Stimulated activated CD4-positive, alpha-beta T cell treated with anti-CD3 and anti-CD28 coated beads, Interleukin-1b, Interleukin-23, amount 100 ng/mL, for 48 hours (primary cell): ENCODE measurements at regions not wholly inside any gene's neighbourhood (a gene's known extent, or its start where the extent isn't known, plus 50 kb on each side); places are given as distances from the start of the nearest gene placed in this dataset.
"Not testable (repeated sequence)": the region's sequence is repeated elsewhere in the genome, so short reads cannot be mapped to it uniquely, and the experiment has no call there.

Experiments used
- DNase-seq: peaks from one replicate; pipeline ENCODE4 v3.0.0-alpha.2; 2020

DNA sequence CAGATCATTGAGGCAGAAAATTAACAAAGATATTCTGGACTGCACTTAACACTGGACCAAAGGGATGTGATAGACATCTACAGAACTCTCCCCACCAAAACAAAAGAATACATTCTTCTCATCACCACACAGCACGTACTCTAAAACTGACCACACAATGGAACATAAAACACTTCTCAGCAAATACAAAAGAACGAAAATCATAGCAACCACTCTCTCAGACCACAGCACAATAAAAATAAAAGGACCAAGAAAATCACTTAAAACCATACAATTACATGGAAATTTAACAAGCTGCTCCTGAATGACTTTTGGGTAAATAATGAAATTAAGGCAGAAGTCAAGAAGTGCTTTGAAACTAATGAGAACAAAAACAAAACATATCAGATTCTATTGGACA, 254.0 kb upstream of the STXBP6 start:
- no peak for DNase-seq

DNA sequence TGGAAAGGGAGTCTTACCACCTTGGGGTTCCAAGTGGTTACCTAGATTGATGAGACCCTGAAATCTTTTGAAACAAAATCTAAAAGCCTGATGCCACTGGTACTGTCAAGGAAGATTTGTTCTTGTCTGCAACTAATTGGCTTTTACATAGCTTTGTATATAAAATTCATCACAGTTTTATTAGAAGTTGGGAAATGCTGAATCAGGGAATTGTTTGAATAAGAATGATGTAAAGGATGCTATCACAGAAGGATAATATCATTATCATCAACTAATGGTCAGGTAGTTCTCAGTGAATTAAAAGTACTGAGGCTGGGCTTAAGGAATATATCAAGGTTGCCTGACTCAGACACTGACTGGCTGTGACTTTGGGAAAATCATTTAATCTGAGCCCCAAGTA, 248.3 kb upstream of the STXBP6 start:
- DNase-seq = no peak

DNA sequence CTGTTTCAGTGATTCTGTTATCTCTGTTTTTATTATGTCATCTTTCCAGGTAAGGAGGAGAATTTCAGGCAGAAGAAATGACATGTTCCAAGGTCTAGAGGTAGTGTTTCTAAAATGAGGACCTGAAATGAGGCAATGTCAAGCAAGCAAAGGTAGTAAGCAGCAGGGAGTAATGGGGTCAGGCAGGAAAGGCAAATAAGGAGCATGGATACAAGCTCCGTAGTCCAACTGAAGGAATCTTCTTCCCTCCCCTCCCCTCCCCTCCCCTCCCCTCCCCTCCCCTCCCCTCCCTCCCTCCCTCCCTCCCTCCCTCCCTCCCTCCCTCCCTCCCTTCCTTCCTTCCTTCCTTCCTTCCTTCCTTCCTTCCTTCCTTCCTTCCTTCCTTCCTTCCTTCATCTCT, 240.2 kb upstream of the STXBP6 start:
- not testable (repeated sequence) for DNase-seq

DNA sequence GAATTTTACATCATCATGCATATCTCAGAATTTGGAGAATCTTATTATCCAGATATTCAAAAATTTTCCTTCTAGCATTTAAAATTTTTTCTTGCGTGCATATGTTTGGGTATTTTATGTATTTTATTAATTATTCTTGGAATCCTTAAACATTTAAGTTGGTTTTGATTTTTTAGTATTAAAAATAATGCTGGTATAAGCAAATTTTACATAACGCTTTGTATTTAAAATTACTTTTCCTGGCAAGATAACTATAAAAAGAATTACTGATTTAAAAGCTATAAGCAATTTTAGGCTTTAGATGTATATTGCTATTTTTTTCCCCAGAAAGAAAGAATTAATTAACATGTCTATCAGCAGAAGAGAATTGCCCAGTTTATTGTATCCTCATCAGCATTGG, 224.6 kb upstream of the STXBP6 start:
- no peak for DNase-seq

DNA sequence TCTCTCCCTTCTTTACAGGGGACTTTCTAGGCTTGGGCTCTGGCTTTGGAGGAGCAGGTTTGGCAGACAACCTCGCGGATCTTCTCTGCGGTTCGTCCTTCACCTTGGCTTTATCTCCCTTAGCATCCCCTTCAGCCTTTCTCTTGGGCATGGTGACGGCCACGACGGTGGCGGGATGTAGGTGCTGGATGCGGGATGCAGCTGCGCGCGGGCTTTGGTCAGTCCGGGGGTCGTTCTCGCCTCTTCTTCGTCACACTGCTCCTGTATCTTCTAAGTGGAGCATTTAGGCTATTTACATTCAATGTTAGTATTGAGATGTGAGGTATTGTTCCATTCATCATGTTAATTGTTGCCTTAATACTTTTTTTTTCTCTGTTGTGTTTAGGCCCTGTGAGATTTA, 217.2 kb upstream of the STXBP6 start:
- no peak for DNase-seq

DNA sequence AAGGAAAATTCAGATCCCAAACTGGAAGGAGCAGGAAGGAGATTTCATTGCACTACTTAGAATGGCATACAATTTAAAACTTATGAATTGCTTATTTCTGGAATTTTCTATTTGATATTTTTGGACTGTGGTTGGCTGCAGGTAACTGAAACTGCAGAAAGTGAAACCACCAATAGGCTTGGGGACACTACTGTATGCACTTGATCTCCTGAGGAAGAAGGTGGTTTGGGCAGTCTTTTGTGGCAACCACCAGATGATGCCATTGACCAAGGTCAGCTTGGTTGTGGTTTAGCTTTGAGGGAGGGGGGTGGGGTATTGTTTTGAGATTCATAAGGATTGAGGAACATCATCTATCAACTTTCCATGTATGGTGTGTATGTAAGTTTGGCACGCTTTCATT, 209.5 kb upstream of the STXBP6 start:
- no peak for DNase-seq

DNA sequence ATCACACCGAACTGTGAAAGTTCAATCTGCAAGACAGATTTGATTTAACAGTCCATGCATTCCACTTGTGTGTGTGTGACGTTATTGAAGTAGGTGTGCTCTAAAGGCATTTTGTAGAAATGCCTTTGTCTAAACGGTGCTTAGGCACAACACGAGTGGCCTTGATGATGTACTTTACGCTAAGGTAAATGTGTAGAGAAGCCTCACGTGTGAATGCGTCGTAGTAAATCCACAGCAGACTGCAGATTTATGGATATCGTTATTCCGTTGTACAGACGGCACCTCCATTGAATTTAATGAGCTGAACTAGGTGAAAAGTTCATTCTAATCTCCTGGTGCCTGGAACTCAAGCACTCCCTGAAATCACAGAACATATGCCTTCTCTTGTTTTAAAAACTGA, 202.8 kb upstream of the STXBP6 start:
- DNase-seq = no peak

DNA sequence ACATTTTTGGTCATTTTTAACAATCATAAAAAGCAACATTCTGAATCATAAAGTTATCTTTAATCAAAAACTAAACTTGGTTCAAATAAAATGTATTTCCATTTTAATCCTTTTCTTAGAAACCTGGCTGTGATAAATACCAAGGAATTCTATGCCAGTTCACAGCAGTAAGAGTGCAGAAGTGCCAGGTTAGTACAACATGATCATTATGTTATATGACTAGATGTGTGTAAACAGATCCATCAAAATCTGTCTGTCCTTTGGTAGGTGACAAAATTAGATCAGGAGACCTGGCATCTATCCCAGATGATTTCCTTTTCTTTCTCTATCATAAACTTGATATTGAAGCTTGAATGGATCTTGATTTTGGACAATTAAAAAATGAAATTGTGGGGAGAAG, 200.6 kb upstream of the STXBP6 start:
- DNase-seq = no peak

DNA sequence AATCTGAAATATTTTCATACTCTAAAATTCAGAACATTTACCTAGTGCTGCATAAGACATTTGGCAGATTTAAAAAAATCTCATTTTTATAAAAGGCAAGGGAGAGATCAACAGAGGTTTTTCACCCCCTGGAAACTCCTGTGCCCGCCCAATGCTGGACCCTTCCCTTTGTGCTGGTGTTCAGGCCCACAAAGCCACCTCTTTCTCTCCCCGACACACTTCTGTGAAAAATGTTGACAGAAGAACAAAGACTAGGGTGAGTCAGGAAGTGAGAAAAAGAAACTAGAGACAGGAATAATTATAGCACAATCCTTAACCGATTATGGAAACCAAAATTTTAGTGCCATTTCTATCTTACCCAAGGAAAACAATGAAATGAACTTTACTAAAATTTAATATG, 197.7 kb upstream of the STXBP6 start:
- DNase-seq = no peak

DNA sequence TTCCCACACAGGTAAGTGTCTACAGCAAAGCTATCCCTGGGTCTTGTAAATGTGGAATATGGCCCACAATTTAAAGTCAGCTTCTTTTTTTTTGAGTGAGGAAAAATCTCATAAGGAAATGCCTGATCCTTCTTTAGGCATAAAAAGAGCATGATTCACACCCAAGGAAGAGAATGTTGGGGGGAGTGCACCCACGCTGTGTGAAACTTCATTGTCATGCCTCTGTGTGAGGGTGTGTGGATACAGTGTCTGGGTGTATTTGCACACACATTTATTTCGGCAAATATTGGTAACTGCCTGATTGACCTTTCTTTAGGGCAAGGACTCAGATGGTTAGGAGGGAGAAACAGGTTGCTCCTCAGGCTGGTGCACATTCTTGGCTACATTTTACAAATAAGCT, 196.8 kb upstream of the STXBP6 start:
- no peak for DNase-seq

DNA sequence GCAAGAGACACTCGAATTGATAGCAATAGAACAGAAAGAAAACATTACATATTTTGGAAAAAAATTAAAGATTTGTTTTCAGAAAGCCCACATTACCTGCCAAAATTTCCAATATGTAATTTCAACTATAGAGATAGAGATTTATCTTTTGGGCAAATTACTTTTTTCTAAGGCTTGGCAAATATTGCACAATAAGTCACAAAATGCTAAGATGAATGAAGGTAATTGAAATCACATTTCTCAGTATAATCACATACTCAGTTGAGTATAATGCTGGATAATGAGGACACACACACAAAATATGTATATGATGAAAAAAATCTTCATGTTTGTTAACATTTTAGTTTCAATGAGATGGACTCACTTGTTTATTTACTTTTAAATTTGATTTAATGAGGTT, 189.2 kb upstream of the STXBP6 start:
- no peak for DNase-seq

DNA sequence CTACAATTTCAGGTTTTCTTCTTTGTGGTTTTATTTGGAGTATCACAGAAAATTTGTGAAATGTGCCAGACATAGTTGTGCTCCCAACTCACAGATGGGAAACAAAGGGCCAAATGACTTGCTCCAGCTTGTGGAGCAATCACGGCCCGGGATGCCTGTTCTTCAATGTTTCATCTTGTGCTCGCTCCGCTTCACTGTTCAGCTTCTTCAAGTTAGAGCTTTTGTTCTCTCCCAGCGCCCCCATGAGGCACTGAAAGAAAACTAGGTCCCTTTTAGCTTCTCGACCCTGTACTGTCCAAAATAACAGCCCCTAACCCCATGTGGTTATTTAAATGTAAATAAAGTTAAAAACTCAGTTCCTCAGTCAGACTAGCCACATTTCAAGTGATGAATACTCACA, 187.9 kb upstream of the STXBP6 start:
- no peak for DNase-seq

DNA sequence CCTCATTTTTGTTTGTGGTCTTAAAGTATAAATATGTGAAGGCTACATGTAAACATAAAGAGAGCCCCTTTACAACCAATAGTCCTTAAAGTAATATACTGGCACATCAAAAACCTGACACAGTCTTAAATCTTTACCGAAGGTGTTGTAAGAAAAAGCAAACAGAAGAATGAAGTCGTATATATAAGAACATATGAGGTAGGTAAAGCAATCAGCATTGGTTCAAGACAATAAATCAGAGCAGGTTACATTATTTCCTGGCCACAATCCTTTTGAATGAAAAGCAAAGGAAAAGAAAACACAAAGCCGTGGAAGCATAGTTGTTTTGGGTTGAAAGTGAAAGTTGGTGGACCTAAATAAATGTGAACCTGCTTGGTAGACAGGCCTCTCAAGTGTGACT, 183.7 kb upstream of the STXBP6 start:
- no peak for DNase-seq

DNA sequence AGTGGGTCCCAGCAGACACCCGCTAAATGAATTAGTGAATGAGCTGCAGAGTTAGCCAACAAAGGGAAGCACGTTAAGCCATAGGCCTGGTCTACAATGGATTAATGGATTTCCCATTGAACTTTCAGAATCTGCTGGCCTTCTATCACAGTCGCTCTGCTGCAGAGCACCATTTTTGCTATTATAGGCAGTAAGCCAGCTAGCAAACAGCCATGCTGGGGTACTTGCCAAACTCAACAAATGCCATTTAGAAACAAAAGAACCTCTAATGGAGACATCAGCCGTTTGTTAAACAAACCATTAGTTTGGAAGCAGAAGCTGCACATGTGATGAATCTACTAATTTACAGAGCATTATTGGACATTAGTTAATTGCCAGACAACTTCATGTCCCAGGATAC, 181.1 kb upstream of the STXBP6 start:
- DNase-seq = no peak

DNA sequence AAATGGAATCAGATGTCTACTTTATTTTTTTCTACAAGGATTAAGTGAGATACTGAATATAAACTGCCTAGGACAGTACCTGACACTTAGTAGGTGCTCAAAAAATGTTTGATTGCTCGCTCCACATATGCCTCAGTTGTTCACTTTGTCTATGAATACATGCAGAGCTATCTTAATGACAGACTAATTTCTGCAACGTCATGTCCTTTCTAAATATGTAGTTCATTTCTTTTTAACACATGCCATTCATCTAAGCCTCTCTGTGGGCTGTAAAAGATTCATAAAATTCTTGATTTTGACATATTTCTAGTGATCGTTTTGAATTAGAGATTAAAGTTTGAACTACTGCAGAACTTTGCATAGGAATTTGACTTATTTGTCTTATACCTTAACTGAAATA, 176.3 kb upstream of the STXBP6 start:
- no peak for DNase-seq

DNA sequence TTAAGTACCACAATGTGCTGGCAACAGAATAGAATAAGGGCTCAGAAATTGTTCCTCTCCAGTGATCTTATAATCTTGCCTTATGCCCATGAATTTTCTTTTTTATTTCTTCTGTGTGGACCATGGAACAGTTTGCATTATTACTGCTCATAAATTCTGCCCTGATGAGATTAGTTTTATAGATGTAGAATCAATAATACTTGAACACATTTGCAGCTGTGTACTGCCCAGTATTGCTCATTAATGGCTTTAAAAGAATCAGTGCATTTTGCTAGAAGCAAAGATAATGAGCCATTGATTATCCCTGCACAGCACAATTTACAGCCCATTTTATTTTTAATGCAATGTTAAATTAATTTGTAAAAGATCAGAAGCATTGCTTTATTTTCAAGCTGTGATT, 172.3 kb upstream of the STXBP6 start:
- DNase-seq = no peak

DNA sequence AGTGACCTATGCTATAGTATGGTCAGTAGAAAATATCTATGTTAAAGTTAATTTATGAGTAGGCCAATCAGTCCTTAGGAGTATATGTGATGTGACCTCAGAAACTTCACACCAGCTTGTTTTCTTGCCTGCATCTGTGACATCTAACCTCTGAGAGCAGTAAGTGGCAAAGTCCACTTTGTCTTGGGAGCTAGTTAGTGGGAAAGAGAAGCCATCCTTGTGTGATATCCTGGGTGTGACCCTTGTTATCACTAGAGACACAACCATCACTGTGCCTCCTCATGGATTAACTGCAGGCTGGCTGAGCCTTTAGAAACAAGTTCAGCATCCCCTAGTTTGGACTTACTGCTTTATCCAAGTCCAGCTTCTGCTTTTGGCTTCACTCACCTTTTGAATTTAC, 170.6 kb upstream of the STXBP6 start:
- no peak for DNase-seq

DNA sequence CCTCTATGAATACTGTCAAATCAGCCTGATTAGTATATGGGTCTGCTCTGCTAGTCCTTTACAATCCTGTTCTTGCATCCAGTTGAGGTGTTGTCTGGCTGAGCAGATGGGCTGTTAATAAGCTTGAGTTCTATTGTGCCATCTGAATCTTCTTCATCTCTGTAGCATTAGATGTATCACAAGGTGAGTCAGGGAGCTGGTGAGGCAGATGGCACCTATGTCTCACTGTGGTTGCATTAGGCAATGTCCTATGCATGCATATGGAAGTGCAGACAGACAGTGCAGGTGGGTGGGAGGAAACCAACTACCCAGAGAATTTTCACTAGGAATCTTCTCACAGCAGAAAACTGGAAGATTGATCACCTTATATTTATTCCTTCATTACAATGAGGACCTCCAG, 165.7 kb upstream of the STXBP6 start:
- no peak for DNase-seq

DNA sequence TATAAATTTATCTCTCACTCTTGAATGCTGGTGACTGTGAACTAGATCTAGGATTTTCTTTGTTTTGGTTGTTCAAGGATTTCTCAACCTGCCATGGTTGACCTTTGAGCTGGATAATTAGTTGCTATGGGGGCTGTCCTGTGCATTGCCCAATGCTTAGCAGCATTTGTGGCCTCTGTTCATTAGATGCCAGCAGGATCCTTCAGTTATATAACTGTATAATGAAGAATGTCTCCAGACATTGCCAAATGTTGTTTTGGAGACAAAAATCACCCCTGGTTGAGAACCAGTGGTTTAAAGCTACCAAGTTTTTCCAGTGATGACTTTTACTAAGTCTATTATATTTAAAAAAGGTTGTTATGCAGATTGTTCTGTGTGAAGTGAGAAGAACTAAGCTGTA, 147.9 kb upstream of the STXBP6 start:
- no peak for DNase-seq

DNA sequence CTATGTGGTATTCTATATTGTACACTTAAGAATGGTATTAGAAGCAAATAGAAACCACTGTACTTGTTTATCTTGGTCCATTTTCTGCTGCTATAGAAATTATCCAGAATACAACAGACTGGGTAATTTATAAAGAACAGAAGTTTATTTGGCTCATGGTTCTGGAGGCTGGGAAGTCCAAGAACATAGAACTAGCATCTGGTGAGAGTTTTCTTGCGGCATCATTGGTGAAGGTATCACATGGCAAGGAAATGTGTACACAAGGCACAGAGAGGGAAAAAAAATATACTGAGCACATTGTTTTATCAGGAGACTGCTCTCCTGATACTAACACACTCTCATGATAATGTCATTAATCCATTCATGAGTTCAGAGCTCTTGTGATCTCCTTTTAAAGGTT, 130.3 kb upstream of the STXBP6 start:
- DNase-seq = no peak

DNA sequence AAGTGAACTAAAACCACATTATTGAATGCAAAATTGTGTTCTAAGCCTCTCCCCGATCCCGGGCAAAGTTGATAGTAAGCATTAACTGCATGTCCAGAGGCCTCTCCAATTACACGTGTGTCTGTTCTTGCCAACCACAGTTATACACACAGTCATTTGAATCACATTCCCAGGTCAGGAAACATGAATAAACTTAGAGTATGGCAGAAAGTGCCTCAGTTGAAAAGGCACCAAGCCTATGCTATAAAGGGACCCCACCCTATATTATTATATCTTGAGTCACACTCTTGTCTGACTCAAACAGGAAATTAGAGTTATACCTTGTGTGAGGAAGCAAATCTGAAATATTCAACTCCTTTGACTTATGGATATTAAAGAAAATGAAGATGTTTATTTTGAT, 128.3 kb upstream of the STXBP6 start:
- no peak for DNase-seq

DNA sequence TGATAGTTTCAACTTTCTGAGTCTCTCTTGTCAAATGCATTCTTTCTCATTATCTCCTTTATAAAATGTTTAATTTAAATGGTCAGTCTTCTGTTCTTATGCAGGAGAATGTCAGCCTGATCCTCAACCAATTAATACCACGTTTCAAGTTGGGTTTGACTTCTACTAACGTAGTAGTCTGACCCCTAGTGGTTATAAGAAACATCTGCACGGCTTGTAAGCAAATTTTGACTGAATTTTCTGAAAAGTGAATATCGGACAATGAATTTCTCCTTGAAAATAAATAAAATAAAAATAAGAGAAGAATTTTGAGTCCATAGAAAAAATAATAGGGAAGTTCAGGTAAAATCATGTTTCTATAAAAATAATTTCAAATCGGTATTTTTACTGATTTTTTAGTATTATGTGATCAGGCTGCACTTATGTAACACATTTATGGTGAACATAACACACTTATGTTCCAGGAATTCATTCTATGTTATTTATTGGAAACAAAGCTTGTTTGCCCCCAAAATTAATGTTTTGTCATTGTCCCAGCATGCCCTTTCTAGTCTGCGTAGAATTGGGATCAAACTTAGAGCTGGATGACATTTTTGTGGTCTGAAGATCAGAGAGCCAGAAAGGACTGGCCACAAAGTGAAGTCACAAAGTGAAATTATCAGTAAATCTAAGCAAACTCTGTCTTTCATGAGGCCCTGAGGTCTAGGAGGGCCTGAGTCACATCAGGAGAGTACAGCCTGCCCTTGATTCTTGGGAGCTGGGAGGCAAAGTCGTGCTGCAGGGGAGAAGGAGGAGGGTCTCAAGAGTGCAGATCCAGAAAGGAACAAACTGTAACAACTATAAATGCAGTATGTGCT, 101.2 kb upstream of the STXBP6 start:
- no peak for DNase-seq

DNA sequence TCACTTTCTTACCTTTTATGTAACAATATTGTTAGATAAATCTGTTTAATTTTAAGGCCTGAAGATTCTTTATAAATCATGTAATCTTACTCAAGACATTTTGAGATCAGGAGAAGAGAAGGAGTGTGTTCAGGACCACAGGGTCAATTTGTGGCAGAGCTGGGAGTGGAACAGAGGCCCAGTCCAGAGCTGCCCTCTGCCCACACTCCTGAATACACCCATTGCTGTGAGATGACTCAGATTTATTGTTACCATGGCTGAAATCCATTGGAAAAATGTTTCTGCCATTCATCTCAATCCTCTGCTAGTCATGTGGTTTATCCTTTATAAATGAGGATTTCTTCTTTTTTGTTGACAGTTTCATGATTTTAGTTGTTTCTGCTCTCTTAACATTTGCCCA, 100.5 kb upstream of the STXBP6 start:
- DNase-seq = no peak

DNA sequence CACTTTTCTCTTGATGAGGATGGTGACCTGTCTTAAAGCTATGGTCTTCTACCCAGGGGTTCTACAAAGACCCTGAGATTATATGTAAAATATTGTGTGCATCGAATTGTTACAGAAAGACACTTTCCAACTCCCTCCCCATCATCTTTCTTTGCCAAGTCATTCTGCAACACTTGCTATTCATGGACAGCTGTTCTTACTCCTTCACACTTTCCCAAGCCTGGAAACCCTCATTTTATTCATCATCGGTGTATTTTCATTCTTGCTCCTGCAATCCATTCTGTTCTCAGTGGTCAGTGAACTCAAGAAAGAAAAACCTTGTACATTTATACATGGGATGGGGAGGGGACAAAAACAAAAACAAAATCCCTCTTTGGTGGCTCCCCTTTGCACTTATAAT, 90.5 kb upstream of the STXBP6 start:
- no peak for DNase-seq

DNA sequence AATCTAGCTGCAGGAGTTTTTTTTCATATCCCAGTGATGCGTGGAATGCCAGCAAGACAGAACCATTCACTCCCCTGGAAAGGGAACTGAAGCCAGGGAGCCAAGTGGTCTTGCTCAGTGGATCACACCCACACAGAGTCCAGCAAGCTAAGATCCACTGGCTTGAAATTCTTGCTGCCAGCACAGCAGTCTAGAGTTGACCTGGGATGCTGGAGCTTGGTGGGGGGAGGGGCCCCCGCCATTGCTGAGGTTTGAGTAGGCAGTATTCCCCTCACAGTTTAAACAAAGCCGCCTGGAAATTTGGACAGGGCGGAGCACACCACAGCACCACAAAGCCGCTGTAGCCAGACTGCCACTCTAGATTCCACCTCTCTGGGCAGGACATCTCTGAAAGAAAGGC, 86.9 kb upstream of the STXBP6 start:
- DNase-seq = no peak

DNA sequence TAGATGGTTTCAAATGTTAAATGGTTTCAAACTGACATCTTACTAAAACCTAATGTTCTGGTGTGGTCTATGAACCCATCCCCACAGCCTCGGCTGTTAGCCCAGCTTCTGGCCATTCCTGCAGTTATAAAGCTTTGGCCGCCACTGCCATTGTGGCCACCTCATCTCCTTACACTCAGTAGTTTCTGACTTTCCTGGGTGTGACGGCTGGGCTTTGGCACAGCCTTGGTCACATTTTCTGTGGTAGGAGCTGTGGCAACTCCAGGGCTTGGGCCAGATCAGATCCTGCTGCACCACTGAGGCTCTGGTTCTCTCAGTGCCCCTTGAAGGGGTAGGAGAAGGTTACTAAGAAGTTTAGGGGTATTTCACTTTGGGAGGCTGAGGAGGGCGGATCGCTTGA, 84.2 kb upstream of the STXBP6 start:
- no peak for DNase-seq
